HCEC 1CT (cell line): ENCODE measurements at regions not wholly inside any gene's neighbourhood (a gene's known extent, or its start where the extent isn't known, plus 50 kb on each side); places are given as distances from the start of the nearest gene placed in this dataset.

ENCODE experiments used
- DNase-seq: peaks from one replicate; pipeline ENCODE4 v3.0.0-alpha.2; 2017

- peak; percentile 52 for DNase-seq
These were observed 185.6 kb upstream of the POU5F2 start for GRCh38 chr5:93926831-93927620.

GRCh38 chr5:93925321-93925720, 183.9 kb upstream of the POU5F2 start:
- no peak for DNase-seq

- no peak for DNase-seq
These were observed 183.2 kb upstream of the POU5F2 start for GRCh38 chr5:93924628-93925027.

- DNase-seq = no peak
These were observed 181.2 kb upstream of the POU5F2 start for GRCh38 chr5:93922551-93922950.

GRCh38 chr5:93921001-93921400, 179.6 kb upstream of the POU5F2 start:
- no peak for DNase-seq

- DNase-seq = no peak
These were observed 175.5 kb upstream of the POU5F2 start for GRCh38 chr5:93916872-93917271.

- peak; percentile 49 for DNase-seq
These were observed 173.7 kb upstream of the POU5F2 start for GRCh38 chr5:93915142-93915553.

GRCh38 chr5:93911609-93912008, 170.2 kb upstream of the POU5F2 start:
- no peak for DNase-seq

GRCh38 chr5:93909356-93909755, 168.0 kb upstream of the POU5F2 start:
- peak; percentile 12 for DNase-seq

- DNase-seq = no peak
These were observed 163.5 kb upstream of the POU5F2 start for GRCh38 chr5:93904917-93905316.

GRCh38 chr5:93902288-93902687, 160.9 kb upstream of the POU5F2 start:
- no peak for DNase-seq

GRCh38 chr5:93899026-93899600, 157.7 kb upstream of the POU5F2 start:
- peak; percentile 23 for DNase-seq

- DNase-seq = peak; percentile 31
These were observed 153.4 kb upstream of the POU5F2 start for GRCh38 chr5:93894601-93895354.

GRCh38 chr5:93893075-93893474, 151.7 kb upstream of the POU5F2 start:
- no peak for DNase-seq

- DNase-seq = peak; percentile 3
These were observed 151.1 kb upstream of the POU5F2 start for GRCh38 chr5:93892481-93892880.

GRCh38 chr5:93891491-93892480, 150.4 kb upstream of the POU5F2 start:
- no peak for DNase-seq

- no peak for DNase-seq
These were observed 149.3 kb upstream of the POU5F2 start for GRCh38 chr5:93890657-93891056.

- no peak for DNase-seq
These were observed 146.3 kb upstream of the POU5F2 start for GRCh38 chr5:93887678-93888077.

- peak; percentile 5 for DNase-seq
These were observed 145.5 kb upstream of the POU5F2 start for GRCh38 chr5:93886917-93887361.

GRCh38 chr5:93886098-93886806, 144.9 kb upstream of the POU5F2 start:
- DNase-seq = no peak

- DNase-seq = no peak
These were observed 142.9 kb upstream of the POU5F2 start for GRCh38 chr5:93884254-93884653.

- no peak for DNase-seq
These were observed 142.1 kb upstream of the POU5F2 start for GRCh38 chr5:93883459-93883858.
